NCI-H345 (cell line): ENCODE measurements at regions not wholly inside any gene's neighbourhood (a gene's known extent, or its start where the extent isn't known, plus 50 kb on each side); places are given as distances from the start of the nearest gene placed in this dataset.

Source experiments
- DNase-seq: peaks from one replicate; lab custom pipeline; 2025; lab: John Stamatoyannopoulos, UW

- no peak for DNase-seq
Measured at GRCh38 chr4:176981074-176981473, 188.4 kb upstream of the VEGFC start.

GRCh38 chr4:176981551-176981950, 188.8 kb upstream of the VEGFC start:
- no peak for DNase-seq

GRCh38 chr4:176988226-176988625, 195.5 kb upstream of the VEGFC start:
- DNase-seq: no peak

- DNase-seq: no peak
Measured at GRCh38 chr4:176989186-176989585, 196.5 kb upstream of the VEGFC start.

GRCh38 chr4:176999935-177000543, 207.3 kb upstream of the VEGFC start:
- no peak for DNase-seq

GRCh38 chr4:177001271-177002175, 208.8 kb upstream of the VEGFC start:
- no peak for DNase-seq

- no peak for DNase-seq
Measured at GRCh38 chr4:177005674-177006230, 213.0 kb upstream of the VEGFC start.

- no peak for DNase-seq
Measured at GRCh38 chr4:177006331-177006730, 213.6 kb upstream of the VEGFC start.

GRCh38 chr4:177008071-177008835, 215.5 kb upstream of the VEGFC start:
- DNase-seq: no peak

- DNase-seq: no peak
Measured at GRCh38 chr4:177008836-177009501, 216.2 kb upstream of the VEGFC start.

GRCh38 chr4:177010418-177010817, 217.7 kb upstream of the VEGFC start:
- no peak for DNase-seq

- no peak for DNase-seq
Measured at GRCh38 chr4:177012918-177013545, 220.3 kb upstream of the VEGFC start.

- DNase-seq: no peak
Measured at GRCh38 chr4:177016541-177017141, 223.9 kb upstream of the VEGFC start.

- DNase-seq: no peak
Measured at GRCh38 chr4:177023951-177024350, 231.2 kb upstream of the VEGFC start.

- no peak for DNase-seq
Measured at GRCh38 chr4:177032341-177032740, 239.6 kb upstream of the VEGFC start.

- DNase-seq: no peak
Measured at GRCh38 chr4:177033135-177033534, 240.4 kb upstream of the VEGFC start.

GRCh38 chr4:177033632-177034031, 240.9 kb upstream of the VEGFC start:
- no peak for DNase-seq

- no peak for DNase-seq
Measured at GRCh38 chr4:177041356-177041755, 248.6 kb upstream of the VEGFC start.

- DNase-seq: peak; percentile 9
Measured at GRCh38 chr4:177047070-177047850, 254.5 kb upstream of the VEGFC start.

GRCh38 chr4:177047851-177048174, 255.1 kb upstream of the VEGFC start:
- DNase-seq: no peak
